ENCODE measurements at regions not wholly inside any gene's neighbourhood (a gene's known extent, or its start where the extent isn't known, plus 50 kb on each side); places are given as distances from the start of the nearest gene placed in this dataset.

- no peak overlapping the region for H3K4me3 ChIP-seq (ENCODE audit: low read depth, low read length)
- DNase-seq (ENCODE audit: low read depth), result no peak
- no peak for TF ChIP-seq CTCF (IDR thresholded peaks at IDR 0.05; ENCODE audit: low read depth, low read length)
Measured at GRCh38 chr22:26801449-26801848, 144.1 kb downstream of the MIAT start.

GRCh38 chr22:26804315-26804714, 146.9 kb downstream of the MIAT start:
- DNase-seq (ENCODE audit: low read depth), result no peak
- no peak for TF ChIP-seq MYC (IDR thresholded peaks at IDR 0.05; ENCODE audit: low read depth, low read length)
- no peak overlapping the region for H3K4me3 ChIP-seq (ENCODE audit: low read depth, low read length)

- no peak overlapping the region for H3K4me3 ChIP-seq (ENCODE audit: low read depth, low read length)
- TF ChIP-seq POLR2A (IDR thresholded peaks at IDR 0.05; ENCODE audit: extremely low read depth, insufficient read length) (no peak), MAX (IDR thresholded peaks at IDR 0.05; ENCODE audit: low read depth, low read length) (no peak), CTCF (IDR thresholded peaks at IDR 0.05; ENCODE audit: low read depth, low read length) (no peak), MYC (IDR thresholded peaks at IDR 0.05; ENCODE audit: low read depth, low read length) (no peak)
- no peak for DNase-seq (ENCODE audit: low read depth)
Measured at GRCh38 chr22:26804911-26805539, 147.6 kb downstream of the MIAT start.

GRCh38 chr22:26806445-26807175, 149.2 kb downstream of the MIAT start:
- DNase-seq (ENCODE audit: low read depth), result no peak
- no peak for TF ChIP-seq POLR2A (IDR thresholded peaks at IDR 0.05; ENCODE audit: extremely low read depth, insufficient read length)
- TF ChIP-seq MYC (IDR thresholded peaks at IDR 0.05; ENCODE audit: low read depth, low read length), result no peak
- TF ChIP-seq MAX (IDR thresholded peaks at IDR 0.05; ENCODE audit: low read depth, low read length), result no peak
- TF ChIP-seq CTCF (IDR thresholded peaks at IDR 0.05; ENCODE audit: low read depth, low read length), result no peak
- H3K4me3 ChIP-seq (ENCODE audit: low read depth, low read length), result no peak overlapping the region

GRCh38 chr22:26811647-26811992, 154.2 kb downstream of the MIAT start:
- no peak for DNase-seq (ENCODE audit: low read depth)
- TF ChIP-seq CTCF (IDR thresholded peaks at IDR 0.05; ENCODE audit: low read depth, low read length), result no peak
- no peak for TF ChIP-seq MYC (IDR thresholded peaks at IDR 0.05; ENCODE audit: low read depth, low read length)
- no peak for TF ChIP-seq POLR2A (IDR thresholded peaks at IDR 0.05; ENCODE audit: extremely low read depth, insufficient read length)
- TF ChIP-seq MAX (IDR thresholded peaks at IDR 0.05; ENCODE audit: low read depth, low read length), result no peak
- H3K4me3 ChIP-seq (ENCODE audit: low read depth, low read length), result no peak overlapping the region

GRCh38 chr22:26812731-26813130, 155.3 kb downstream of the MIAT start:
- no peak for TF ChIP-seq MAX (IDR thresholded peaks at IDR 0.05; ENCODE audit: low read depth, low read length)
- no peak for TF ChIP-seq POLR2A (IDR thresholded peaks at IDR 0.05; ENCODE audit: extremely low read depth, insufficient read length)
- no peak for TF ChIP-seq CTCF (IDR thresholded peaks at IDR 0.05; ENCODE audit: low read depth, low read length)
- no peak for TF ChIP-seq MYC (IDR thresholded peaks at IDR 0.05; ENCODE audit: low read depth, low read length)
- DNase-seq (ENCODE audit: low read depth), result no peak
- H3K4me3 ChIP-seq (ENCODE audit: low read depth, low read length), result no peak overlapping the region

Measured in NB4 (cell line).